Breast epithelium (tissue), 3 donors: ENCODE measurements at regions not wholly inside any gene's neighbourhood (a gene's known extent, or its start where the extent isn't known, plus 50 kb on each side); places are given as distances from the start of the nearest gene placed in this dataset.
"Not testable (repeated sequence)": the region's sequence is repeated elsewhere in the genome, so short reads cannot be mapped to it uniquely, and the experiment has no call there.

Experiments
- CTCF ChIP-seq, 3 donors: fragments of 450-650 bp; IDR thresholded peaks; one replicate each; pipeline ENCODE4 v1.5.1; 2016 to 2017; ENCODE audit warnings: antibody characterized with exemption in 3 of 3, mild to moderate bottlenecking in 3 of 3, moderate library complexity in 3 of 3
- POLR2A ChIP-seq: fragments of 450-650 bp; IDR thresholded peaks from one replicate; pipeline ENCODE4 v1.6.1; 2016; ENCODE audit warnings: antibody characterized with exemption, mild to moderate bottlenecking, moderate library complexity
- POLR2AphosphoS5 ChIP-seq, 3 donors: sonication (generic); formaldehyde crosslinking; IDR thresholded peaks; one replicate each; pipeline ENCODE4 v1.6.1; 2017; ENCODE audit warnings: antibody characterized with exemption in 3 of 3

- TF ChIP-seq CTCF (IDR thresholded peaks at IDR 0.05); POLR2A; POLR2AphosphoS5 (IDR thresholded peaks at IDR 0.05): not testable (repeated sequence)
Measured at GRCh38 chr3:187817766-187818165, 72.5 kb upstream of the BCL6 start.
